SK-N-SH treated with all-trans-retinoic acid at 6 μM for 48 hours (cell line): ENCODE measurements at regions not wholly inside any gene's neighbourhood (a gene's known extent, or its start where the extent isn't known, plus 50 kb on each side); places are given as distances from the start of the nearest gene placed in this dataset.

Source experiments
- ATAC-seq: fragments of 200-7000 bp; cut with Tn5 transposase; 3 replicates; pipeline ENCODE4 v1.9.1; 2020; ENCODE audit warnings: mild to moderate bottlenecking, moderate library complexity
- BACH2 ChIP-seq: fragments of 250-450 bp; sonication (Bioruptor Pico); IDR thresholded peaks from 2 replicates; pipeline ENCODE4 v1.9.0; 2021; ENCODE audit warnings: mild to moderate bottlenecking, borderline replicate concordance
- CREB5 ChIP-seq: fragments of 250-450 bp; sonication (Bioruptor Pico); IDR thresholded peaks from 2 replicates; pipeline ENCODE4 v1.5.1; 2020; ENCODE audit warnings: low read depth, mild to moderate bottlenecking, moderate library complexity
- CSDC2 ChIP-seq: fragments of 250-450 bp; sonication (Bioruptor Pico); IDR thresholded peaks from 2 replicates; pipeline ENCODE4 v1.5.0; 2020; ENCODE audit warnings: mild to moderate bottlenecking, moderate library complexity
- CSRNP3 ChIP-seq: fragments of 250-450 bp; sonication (Bioruptor Pico); IDR thresholded peaks from 2 replicates; pipeline ENCODE4 v1.5.1; 2021; ENCODE audit warnings: mild to moderate bottlenecking, moderate library complexity
- ESRRG ChIP-seq: fragments of 250-450 bp; sonication (Bioruptor Pico); IDR thresholded peaks from 2 replicates; pipeline ENCODE4 v1.6.1; 2021; ENCODE audit warnings: mild to moderate bottlenecking
- ISL1 ChIP-seq: fragments of 250-450 bp; sonication (Bioruptor Pico); IDR thresholded peaks from 2 replicates; pipeline ENCODE4 v2.1.2; 2022; ENCODE audit warnings: mild to moderate bottlenecking, moderate library complexity
- PATZ1 ChIP-seq: fragments of 250-450 bp; sonication (Bioruptor Pico); IDR thresholded peaks from 2 replicates; pipeline ENCODE4 v1.8.0; 2020; ENCODE audit warnings: mild to moderate bottlenecking, moderate library complexity, borderline replicate concordance
- POU6F1 ChIP-seq: fragments of 250-450 bp; sonication (Bioruptor Pico); IDR thresholded peaks from 2 replicates; pipeline ENCODE4 v1.8.0; 2021; ENCODE audit warnings: low read depth, mild to moderate bottlenecking, moderate library complexity, borderline replicate concordance
- RARB ChIP-seq: fragments of 250-450 bp; sonication (Bioruptor Pico); IDR thresholded peaks from 2 replicates; pipeline ENCODE4 v1.8.0; 2021; ENCODE audit warnings: mild to moderate bottlenecking, moderate library complexity
- SNAI2 ChIP-seq: fragments of 250-450 bp; sonication (Bioruptor Pico); IDR thresholded peaks from 2 replicates; pipeline ENCODE4 v1.5.0; 2020; ENCODE audit warnings: mild to moderate bottlenecking, moderate library complexity
- TCF4 ChIP-seq: fragments of 250-450 bp; sonication (Bioruptor Pico); IDR thresholded peaks from 2 replicates; pipeline ENCODE4 v1.8.0; 2021; ENCODE audit warnings: mild to moderate bottlenecking, moderate library complexity, borderline replicate concordance
- TOX ChIP-seq: fragments of 250-450 bp; sonication (Bioruptor Pico); IDR thresholded peaks from 2 replicates; pipeline ENCODE4 v1.8.0; 2021; ENCODE audit warnings: mild to moderate bottlenecking, moderate library complexity, borderline replicate concordance
- TSHZ2 ChIP-seq: fragments of 250-450 bp; sonication (Bioruptor Pico); IDR thresholded peaks from 2 replicates; pipeline ENCODE4 v1.5.0; 2020; ENCODE audit warnings: mild to moderate bottlenecking, moderate library complexity
- ZC3H10 ChIP-seq: fragments of 250-450 bp; sonication (Bioruptor Pico); IDR thresholded peaks from 2 replicates; pipeline ENCODE4 v1.5.1; 2021; ENCODE audit warnings: mild to moderate bottlenecking, moderate library complexity
- ZFP3 ChIP-seq: fragments of 250-450 bp; sonication (Bioruptor Pico); IDR thresholded peaks from 2 replicates; pipeline ENCODE4 v1.5.0; 2020; ENCODE audit warnings: mild to moderate bottlenecking, moderate library complexity
- ZFP30 ChIP-seq: fragments of 450-650 bp; formaldehyde crosslinking; IDR thresholded peaks from 2 replicates; pipeline ENCODE4 v1.5.0; 2022; ENCODE audit warnings: mild to moderate bottlenecking, moderate library complexity
- ZNF70 ChIP-seq: fragments of 450-650 bp; formaldehyde crosslinking; IDR thresholded peaks from 2 replicates; pipeline ENCODE4 v1.5.0; 2020; ENCODE audit warnings: mild to moderate bottlenecking, moderate library complexity
- ZNF8 ChIP-seq: fragments of 450-650 bp; formaldehyde crosslinking; IDR thresholded peaks from 2 replicates; pipeline ENCODE4 v1.5.0; 2020; ENCODE audit warnings: mild to moderate bottlenecking, moderate library complexity

- no peak for ATAC-seq
- TF ChIP-seq SNAI2 (no peak), POU6F1 (no peak), RARB (CRISPR knock-in tag) (no peak), ZNF8 (CRISPR knock-in tag) (no peak), ZC3H10 (CRISPR knock-in tag) (no peak), CREB5 (CRISPR knock-in tag) (no peak), CSRNP3 (CRISPR knock-in tag) (no peak)
Observed at GRCh38 chr12:127957001-127957660, 309.8 kb upstream of the TMEM132C start.

- TF ChIP-seq BACH2 (CRISPR knock-in tag) (no peak), ZFP3 (no peak), ZNF8 (CRISPR knock-in tag) (no peak), ESRRG (CRISPR knock-in tag) (no peak), TCF4 (CRISPR knock-in tag) (no peak), PATZ1 (CRISPR knock-in tag) (no peak), ZNF70 (CRISPR knock-in tag) (no peak), RARB (CRISPR knock-in tag) (no peak), ZFP30 (CRISPR knock-in tag) (no peak), TSHZ2 (CRISPR knock-in tag) (no peak)
- no peak for ATAC-seq
Observed at GRCh38 chr12:127962303-127962702, 304.7 kb upstream of the TMEM132C start.

- no peak for ATAC-seq
- TF ChIP-seq TSHZ2 (CRISPR knock-in tag) (no peak), CSRNP3 (CRISPR knock-in tag) (no peak), TOX (no peak), RARB (CRISPR knock-in tag) (no peak), ESRRG (CRISPR knock-in tag) (no peak), ZNF70 (CRISPR knock-in tag) (no peak), CSDC2 (CRISPR knock-in tag) (no peak), ISL1 (CRISPR knock-in tag) (no peak), ZFP30 (CRISPR knock-in tag) (no peak), POU6F1 (no peak)
Observed at GRCh38 chr12:127963933-127964332, 303.0 kb upstream of the TMEM132C start.
